HG03159 (cell line): ENCODE measurements at regions not wholly inside any gene's neighbourhood (a gene's known extent, or its start where the extent isn't known, plus 50 kb on each side); places are given as distances from the start of the nearest gene placed in this dataset.
A peak's percentile ranks its signal among the peaks of the same experiment; 100 is the strongest.

ENCODE experiments used
- ATAC-seq: cut with Tn5 transposase; IDR thresholded peaks from one replicate; pipeline ENCODE4 v1.9.1; 2021; ENCODE audit warnings: mild to moderate bottlenecking, moderate library complexity; ENCODE audit not compliant: unreplicated experiment

GRCh38 chr1:189819751-189820150, 657.9 kb downstream of the BRINP3 start:
- ATAC-seq: no peak

DNA sequence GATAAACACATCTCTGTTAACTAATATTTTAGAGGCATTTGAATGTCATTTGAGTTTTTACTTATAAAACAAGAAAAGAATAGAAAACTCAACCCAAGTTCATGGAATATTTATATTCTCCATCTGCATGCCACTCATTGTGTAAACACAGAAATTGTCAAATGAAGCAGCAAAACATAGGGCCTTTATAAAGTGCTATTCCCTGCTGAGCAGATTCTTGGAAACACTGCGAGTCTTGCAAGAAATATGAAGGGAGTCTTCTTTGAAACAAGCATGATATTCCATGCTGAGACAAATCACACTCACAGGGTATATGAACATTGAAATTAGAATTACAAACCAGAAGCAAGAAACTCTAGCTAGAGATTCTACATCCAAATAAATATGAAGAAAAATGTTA, 655.8 kb downstream of the BRINP3 start:
- no peak for ATAC-seq

DNA sequence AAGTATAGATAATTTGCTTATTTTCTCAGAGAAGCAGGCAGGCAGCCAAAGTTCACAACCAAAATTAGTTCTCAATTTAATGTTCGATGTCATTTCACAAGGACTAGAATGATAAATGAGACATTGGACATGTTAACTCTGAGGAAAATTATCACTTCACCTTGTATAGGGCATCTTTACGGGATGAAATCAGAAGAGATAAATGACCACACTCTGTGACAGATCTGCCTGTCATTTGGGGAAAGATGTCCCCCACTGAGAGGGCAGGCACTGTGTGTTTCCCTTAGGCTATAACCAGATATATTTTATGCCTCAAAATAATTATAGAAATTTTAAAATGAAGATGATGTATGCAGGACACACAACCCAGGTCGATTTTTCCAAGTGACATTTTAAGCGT, 642.9 kb downstream of the BRINP3 start:
- no peak for ATAC-seq

GRCh38 chr1:189847613-189848012, 630.1 kb downstream of the BRINP3 start:
- no peak for ATAC-seq

DNA sequence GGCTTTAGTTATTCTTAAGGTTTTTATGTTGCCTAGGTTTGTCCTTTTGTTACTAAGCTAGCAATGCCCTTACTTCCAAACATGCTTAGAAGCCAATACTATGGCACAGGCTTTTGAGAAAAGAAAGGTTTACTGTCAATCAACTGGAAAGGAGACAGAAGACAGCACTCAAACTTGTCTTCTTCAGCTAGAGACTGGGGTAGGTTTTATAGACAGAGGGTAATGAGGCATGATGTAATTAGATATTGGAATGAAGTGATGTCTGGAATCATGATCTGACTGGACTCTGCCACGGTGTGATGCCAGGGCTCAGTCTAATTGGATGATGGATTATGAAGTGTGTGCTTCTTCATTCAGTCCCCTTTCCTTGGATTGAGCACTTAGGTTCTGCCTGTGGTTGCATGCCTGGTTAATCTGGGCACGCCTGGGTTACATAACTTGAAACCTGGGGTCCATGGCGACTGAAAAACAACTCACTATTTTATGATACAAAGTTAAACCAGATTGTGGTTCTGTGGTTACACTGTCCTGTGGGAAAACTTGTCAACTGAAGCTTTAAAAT, 625.8 kb downstream of the BRINP3 start:
- no peak for ATAC-seq

DNA sequence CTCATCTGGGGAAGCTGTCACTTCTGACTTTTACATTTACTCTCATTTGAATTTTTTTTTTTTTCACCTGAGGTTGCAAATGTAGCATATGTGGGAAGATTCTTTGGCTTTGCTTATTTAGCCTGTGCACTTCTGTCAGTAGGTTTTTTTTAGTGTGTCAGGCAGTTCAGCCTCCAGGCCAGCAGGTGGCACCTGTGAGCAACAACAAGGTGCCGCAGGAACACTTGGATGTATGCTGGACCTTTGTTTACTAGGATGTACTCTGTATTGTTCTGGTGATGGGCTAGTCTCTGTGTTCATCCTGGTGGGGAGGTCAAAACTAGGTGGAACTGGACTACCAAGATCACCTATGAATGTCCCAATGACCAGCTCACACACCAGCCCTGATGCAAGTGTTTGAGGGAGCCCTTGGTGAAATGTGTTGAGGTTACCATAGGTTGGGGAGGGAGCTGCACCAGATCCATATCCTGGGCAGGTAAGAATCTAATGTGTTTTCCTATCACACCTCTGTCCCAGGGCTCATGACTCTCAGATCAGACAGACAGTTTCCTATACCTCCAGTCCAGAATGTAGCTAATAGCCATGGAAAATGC, 618.2 kb downstream of the BRINP3 start:
- ATAC-seq: peak; percentile 77

DNA sequence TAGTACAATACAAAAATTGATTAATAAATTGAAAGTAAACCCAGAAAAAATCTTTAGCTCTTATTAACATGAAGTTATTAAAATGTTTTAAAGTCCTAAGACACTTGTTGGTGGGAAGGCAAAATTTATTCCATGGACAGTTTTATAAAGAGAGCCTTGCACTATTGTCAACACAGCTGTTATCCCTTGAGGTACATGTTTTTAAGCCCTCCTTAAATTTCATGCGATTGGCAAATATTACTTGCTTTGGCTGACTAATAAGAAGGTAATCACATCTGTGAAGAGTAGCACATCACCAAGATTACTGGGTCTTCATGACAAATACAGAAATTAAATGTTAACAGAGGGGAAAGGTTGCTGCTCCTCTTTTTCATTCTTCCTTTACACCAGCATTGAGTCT, 611.1 kb downstream of the BRINP3 start:
- no peak for ATAC-seq

GRCh38 chr1:189868021-189868420, 609.6 kb downstream of the BRINP3 start:
- no peak for ATAC-seq

GRCh38 chr1:189874715-189875435, 602.8 kb downstream of the BRINP3 start:
- no peak for ATAC-seq

GRCh38 chr1:189880135-189880534, 597.5 kb downstream of the BRINP3 start:
- ATAC-seq: no peak

DNA sequence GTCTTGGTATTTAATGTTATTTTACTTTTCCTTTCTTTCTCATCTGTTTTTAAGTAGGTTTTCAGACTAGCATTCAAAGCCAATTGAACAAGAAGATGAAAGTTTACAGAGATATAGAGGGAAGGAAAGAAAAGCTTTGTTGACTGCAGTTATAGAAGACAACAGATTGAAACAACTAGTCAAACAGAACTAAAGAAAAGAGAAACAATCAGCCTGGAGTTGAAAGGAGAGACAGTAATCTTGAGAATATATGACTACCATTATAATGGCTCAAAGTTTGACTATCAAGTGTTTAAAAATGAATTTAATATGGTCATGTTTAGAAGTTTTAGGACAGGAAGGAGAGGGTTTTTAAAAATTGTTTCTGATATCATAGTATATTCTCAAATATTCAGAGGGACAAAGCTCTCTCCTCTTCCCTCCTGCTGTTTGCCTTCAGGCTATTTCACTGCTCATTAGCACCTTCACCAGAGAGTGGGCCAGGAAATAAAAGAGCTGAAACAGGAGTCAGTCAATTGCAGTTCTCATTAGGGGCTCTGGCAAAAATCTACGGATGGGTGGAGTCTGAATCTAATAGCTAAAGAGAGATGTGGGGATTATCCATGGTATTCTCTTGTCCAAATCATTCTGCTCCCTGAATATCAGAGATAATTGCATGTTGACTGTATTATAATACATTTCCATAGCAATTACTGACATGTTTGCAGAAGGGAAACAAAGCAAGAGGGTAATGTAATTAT, 577.8 kb downstream of the BRINP3 start:
- ATAC-seq: no peak

DNA sequence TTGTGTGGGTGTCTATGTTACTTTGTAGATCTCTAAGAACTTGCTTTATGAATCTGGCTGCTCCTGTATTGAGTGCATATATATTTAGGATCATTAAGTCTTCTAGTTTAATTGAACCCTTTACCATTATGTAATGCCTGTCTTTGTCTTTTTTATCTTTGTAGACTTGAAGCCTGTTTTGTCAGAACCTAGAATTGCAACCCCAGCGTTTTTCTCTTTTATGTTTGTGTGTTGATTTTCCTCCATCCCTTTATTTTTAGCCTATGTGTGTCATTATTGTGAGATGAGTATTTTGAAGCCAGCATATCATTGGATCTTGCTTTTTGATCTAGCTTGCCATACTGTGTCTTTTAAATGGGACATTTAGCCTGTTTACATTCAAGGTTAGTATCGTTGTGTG, 573.2 kb downstream of the BRINP3 start:
- ATAC-seq: no peak

- ATAC-seq: no peak
Observed at GRCh38 chr1:189908113-189908512, 569.6 kb downstream of the BRINP3 start.

- no peak for ATAC-seq
Observed at GRCh38 chr1:189921613-189922012, 556.1 kb downstream of the BRINP3 start.

DNA sequence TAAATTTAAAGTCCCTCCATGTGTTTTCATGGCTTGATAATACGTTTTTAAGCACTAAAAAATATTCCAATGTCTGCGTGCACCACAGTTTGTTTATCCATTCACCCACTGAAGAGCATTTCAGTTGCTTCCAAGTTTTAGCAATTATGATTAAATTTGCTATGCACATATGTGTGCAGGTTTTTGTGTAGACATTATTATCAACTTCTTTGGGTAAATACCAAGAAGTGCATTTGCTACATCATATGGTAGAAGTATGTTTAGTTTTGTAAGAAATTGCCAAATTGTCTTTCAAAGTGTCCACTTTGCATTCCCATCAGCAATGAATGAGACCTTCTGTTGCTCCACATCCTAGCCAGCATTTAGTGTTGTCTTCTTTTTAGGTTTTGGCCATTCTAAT, 550.0 kb downstream of the BRINP3 start:
- ATAC-seq: no peak

DNA sequence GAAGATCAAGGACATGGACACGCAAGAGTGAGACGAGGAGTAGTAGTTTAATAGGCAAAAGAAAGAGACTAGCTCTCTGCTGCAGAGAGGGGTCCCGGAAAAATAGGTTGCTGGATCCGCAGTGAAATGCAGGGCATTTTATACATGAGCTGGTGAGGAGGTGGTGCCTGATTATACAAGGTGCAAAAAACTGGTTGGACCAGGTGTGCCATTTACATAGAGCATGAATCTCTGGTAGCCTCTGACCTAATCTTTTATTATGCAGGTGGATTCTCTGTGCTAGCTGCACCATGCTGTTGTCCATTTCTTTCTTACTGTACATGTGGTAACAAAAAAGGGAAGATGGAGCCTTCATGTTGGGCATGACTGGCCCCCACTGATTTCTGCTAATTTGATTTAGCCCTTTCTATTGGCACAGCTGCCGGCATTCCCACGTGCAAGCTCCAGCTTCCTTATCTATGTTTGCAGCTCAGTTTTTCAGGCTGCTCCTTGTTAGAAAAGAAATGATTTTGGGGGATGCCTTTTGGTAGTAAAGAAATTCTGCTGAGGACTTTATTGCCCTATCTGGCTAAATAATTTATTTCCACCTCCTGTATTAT, 548.1 kb downstream of the BRINP3 start:
- no peak for ATAC-seq

GRCh38 chr1:189936861-189937260, 540.8 kb downstream of the BRINP3 start:
- no peak for ATAC-seq

DNA sequence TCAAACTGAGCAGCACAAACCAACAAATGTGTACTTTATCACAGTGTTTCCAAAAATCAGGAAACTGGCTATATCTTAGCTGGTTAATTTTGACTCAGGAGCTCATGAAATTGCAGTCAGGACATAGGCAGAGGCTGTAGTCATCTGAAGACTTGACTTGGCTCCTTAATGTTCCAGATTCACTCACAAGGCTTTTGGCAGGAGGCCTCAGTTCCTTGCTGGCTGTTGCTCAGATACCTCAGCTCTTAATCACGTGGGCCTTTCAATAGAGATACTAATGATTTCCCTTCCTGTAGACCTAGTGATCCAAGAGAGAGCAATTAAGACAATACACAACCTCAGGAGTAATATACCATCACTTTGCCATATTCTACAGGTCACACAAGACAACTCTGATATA, 537.7 kb downstream of the BRINP3 start:
- ATAC-seq: no peak

DNA sequence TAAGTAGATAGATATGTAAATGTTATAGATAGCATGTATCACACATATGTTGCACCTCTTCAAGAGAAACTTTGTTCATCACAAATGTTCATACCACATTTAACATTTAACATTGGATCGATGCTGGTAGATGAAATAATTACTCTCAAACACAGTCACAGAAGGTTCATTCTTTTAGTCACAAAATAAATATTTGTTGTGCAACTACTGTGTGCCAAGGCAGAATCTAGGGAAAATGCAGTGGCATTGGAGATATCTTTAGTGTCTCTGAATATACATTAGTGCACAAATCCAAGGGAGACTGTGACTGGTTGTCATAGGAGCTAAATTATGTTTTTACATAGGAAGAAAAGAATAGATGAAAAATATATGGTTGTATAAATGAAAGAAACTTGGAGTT, 535.7 kb downstream of the BRINP3 start:
- no peak for ATAC-seq

DNA sequence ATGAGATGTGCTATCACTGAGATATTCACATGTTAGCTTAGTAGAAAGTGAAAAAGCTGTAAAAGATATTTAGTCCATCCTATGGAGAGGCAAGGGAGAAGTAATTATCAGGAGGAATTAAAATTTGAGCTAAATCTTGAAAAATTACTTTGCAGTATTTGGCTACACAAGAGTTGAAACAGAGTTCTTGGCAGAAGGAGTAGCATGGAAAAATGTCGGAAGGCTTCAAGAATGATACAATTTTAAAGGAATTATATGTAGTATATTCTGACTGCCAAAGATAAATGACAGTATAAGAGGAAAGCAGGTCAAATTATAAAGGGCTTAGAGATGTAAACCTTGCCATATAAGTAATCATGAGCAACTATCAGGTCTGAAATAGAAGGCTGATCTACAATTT, 518.9 kb downstream of the BRINP3 start:
- no peak for ATAC-seq

- no peak for ATAC-seq
Observed at GRCh38 chr1:189960769-189961168, 516.9 kb downstream of the BRINP3 start.
